PC-3 (cell line): ENCODE measurements at regions not wholly inside any gene's neighbourhood (a gene's known extent, or its start where the extent isn't known, plus 50 kb on each side); places are given as distances from the start of the nearest gene placed in this dataset.

Experiments
- ATAC-seq: fragments of 200-7000 bp; cut with Tn5 transposase; 2 replicates; pipeline ENCODE4 v1.9.1; 2020; ENCODE audit warnings: mild to moderate bottlenecking, moderate library complexity
- BruUV-seq: library from RNA; stranded (reverse); fragments of 400-500 nt; replicated peaks from 2 replicates; lab custom pipeline; 2021; lab: Mats Ljungman, UMichigan
- CTCF ChIA-PET: fragments of 300-600 bp; sonication (Branson Sonifier 250); formaldehyde crosslinking; loops from one replicate; lab custom pipeline; 2022; ENCODE audit warnings: antibody characterized with exemption; lab: Charles Lee
- POLR2A ChIA-PET: fragments of 300-600 bp; sonication (Branson Sonifier 250); formaldehyde crosslinking; loops from one replicate; lab custom pipeline; 2022; ENCODE audit warnings: antibody characterized with exemption; ENCODE audit not compliant: unreplicated experiment; lab: Charles Lee
- DNase-seq: peaks from one replicate; pipeline ENCODE4 v3.0.0-alpha.2; 2015
- H2AFZ ChIP-seq: fragments of 300-600 bp; sonication (generic); 2 replicates; pipeline ENCODE4 v1.6.0; 2016; ENCODE audit warnings: antibody characterized with exemption, low read length
- H3F3A ChIP-seq: fragments of 300-600 bp; sonication (generic); one replicate; pipeline ENCODE4 v1.6.0; 2017; ENCODE audit warnings: antibody characterized with exemption, low read length, control low read depth, mild to moderate bottlenecking; ENCODE audit not compliant: unreplicated experiment
- H3K27ac ChIP-seq: fragments of 300-600 bp; sonication (generic); 2 replicates; pipeline ENCODE4 v1.5.1; 2016; ENCODE audit warnings: mild to moderate bottlenecking, low read length
- H3K27me3 ChIP-seq: fragments of 300-600 bp; sonication (generic); 2 replicates; pipeline ENCODE4 v1.6.1; 2016; ENCODE audit warnings: low read length, mixed read lengths
- H3K36me3 ChIP-seq: fragments of 300-600 bp; sonication (generic); 2 replicates; pipeline ENCODE4 v1.6.1; 2016; ENCODE audit warnings: low read depth, mixed run types, low read length, mixed read lengths
- H3K4me1 ChIP-seq: fragments of 300-600 bp; sonication (generic); 2 replicates; pipeline ENCODE4 v1.5.1; 2016; ENCODE audit warnings: low read length; ENCODE audit not compliant: insufficient read depth
- H3K4me2 ChIP-seq: fragments of 300-600 bp; sonication (generic); 2 replicates; pipeline ENCODE4 v1.6.0; 2016; ENCODE audit warnings: low read length
- H3K4me3 ChIP-seq: fragments of 300-600 bp; sonication (generic); 2 replicates; pipeline ENCODE4 v1.5.1; 2016; ENCODE audit warnings: mild to moderate bottlenecking, low read length, mixed read lengths
- H3K79me2 ChIP-seq: fragments of 300-600 bp; sonication (generic); 2 replicates; pipeline ENCODE4 v1.6.1; 2017; ENCODE audit warnings: low read length, mixed read lengths
- H3K9ac ChIP-seq: fragments of 300-600 bp; sonication (generic); 2 replicates; pipeline ENCODE4 v1.6.0; 2016; ENCODE audit warnings: mild to moderate bottlenecking, low read length
- H3K9me2 ChIP-seq: fragments of 300-600 bp; sonication (generic); replicated peaks from 2 replicates; pipeline ENCODE4 v1.6.1; 2016; ENCODE audit warnings: mixed run types, low read length, mixed read lengths
- H3K9me3 ChIP-seq: fragments of 300-600 bp; sonication (generic); 2 replicates; pipeline ENCODE4 v1.6.1; 2016; ENCODE audit warnings: low read length, mixed read lengths
- H4K20me1 ChIP-seq: fragments of 300-600 bp; sonication (generic); 2 replicates; pipeline ENCODE4 v1.6.1; 2016; ENCODE audit warnings: low read length, mixed read lengths
- CTCF ChIP-seq: fragments of 300-600 bp; sonication (generic); conservative IDR thresholded peaks from 2 replicates; pipeline ENCODE4 v1.5.1; 2017; ENCODE audit warnings: antibody characterized with exemption, low read depth, mild to moderate bottlenecking, low read length
- EZH2 ChIP-seq: fragments of 300-600 bp; sonication (generic); IDR thresholded peaks from one replicate; pipeline ENCODE4 v1.6.1; 2017; ENCODE audit warnings: antibody characterized with exemption, mild to moderate bottlenecking, low read length; ENCODE audit not compliant: unreplicated experiment
- EZH2phosphoT487 ChIP-seq: fragments of 300-600 bp; sonication (generic); IDR thresholded peaks from 2 replicates; pipeline ENCODE4 v1.6.1; 2018; ENCODE audit warnings: mild to moderate bottlenecking, antibody characterized with exemption, low read length, borderline replicate concordance
- intact Hi-C: fragments of 100-400 bp; cut with micrococcal nuclease; formaldehyde crosslinking; loops from 2 replicates; pipeline ENCODE4 v1.9.0; 2023

GRCh38 chr3:72441284-72441994, 406.8 kb downstream of the SHQ1 start:
- Histone ChIP-seq H3K79me2 (peaks cover 100% of the 10 kb centered on the region), H3K27ac (no peak overlapping the region), H3K4me2 (no peak overlapping the region), H4K20me1 (peaks cover 86% of the 10 kb centered on the region), H3K27me3 (no peaks in the 10 kb centered on the region), H2AFZ (no peak overlapping the region), H3K9me3 (no peaks in the 10 kb centered on the region), H3K9me2 (no peaks in the 10 kb centered on the region), H3K4me3 (no peak overlapping the region), H3K9ac (no peak overlapping the region), H3K4me1 (peaks cover 23% of the 10 kb centered on the region), H3F3A (no peaks in the 10 kb centered on the region), H3K36me3 (peaks cover 24% of the 10 kb centered on the region; the same call in 1 of the 2 replicates)
- ATAC-seq (peak; percentile 70), DNase-seq (peak; percentile 9)
- no peak for TF ChIP-seq CTCF
- TF ChIP-seq EZH2: no peak
- TF ChIP-seq EZH2phosphoT487: no peak
- no TSS peak for BruUV-seq
- intact Hi-C loops: loop anchor here (10.0 kb wide), 3 partner anchors 247 to 487 kb away; no protein-coding TSS in a partner anchor
- CTCF ChIA-PET: no interaction called here
- POLR2A ChIA-PET: no interaction called here

- ChIA-PET CTCF (no interaction called here), POLR2A (no interaction called here)
- H3F3A ChIP-seq: no peaks in the 10 kb centered on the region
- no peaks in the 10 kb centered on the region for H3K27me3 ChIP-seq
- H3K36me3 ChIP-seq: peaks cover 24% of the 10 kb centered on the region; the same call in 1 of the 2 replicates
- no peak overlapping the region for H3K4me3 ChIP-seq
- H3K4me1 ChIP-seq: peaks cover 23% of the 10 kb centered on the region
- no peak overlapping the region for H3K4me2 ChIP-seq
- no peak overlapping the region for H3K27ac ChIP-seq
- H2AFZ ChIP-seq: no peak overlapping the region
- peaks cover 100% of the 10 kb centered on the region for H3K79me2 ChIP-seq
- no peak for TF ChIP-seq EZH2phosphoT487
- ATAC-seq (no peak), DNase-seq (no peak)
- H3K9me2 ChIP-seq: no peaks in the 10 kb centered on the region
- intact Hi-C loops: loop anchor here (10.0 kb wide), 3 partner anchors 246 to 486 kb away; no protein-coding TSS in a partner anchor
- H3K9me3 ChIP-seq: no peaks in the 10 kb centered on the region
- no TSS peak for BruUV-seq
- H3K9ac ChIP-seq: no peak overlapping the region
- peaks cover 77% of the 10 kb centered on the region for H4K20me1 ChIP-seq
Observed at GRCh38 chr3:72440491-72440890, 407.8 kb downstream of the SHQ1 start.

GRCh38 chr3:72439321-72440183, 408.7 kb downstream of the SHQ1 start:
- TF ChIP-seq EZH2phosphoT487 (no peak), CTCF (no peak), EZH2 (no peak)
- intact Hi-C loops: loop anchor here (10.0 kb wide), 3 partner anchors 245 to 485 kb away; no protein-coding TSS in a partner anchor
- Histone ChIP-seq H3K79me2 (peaks cover 100% of the 10 kb centered on the region), H3K9ac (no peak overlapping the region), H4K20me1 (peaks cover 70% of the 10 kb centered on the region), H3K9me3 (no peaks in the 10 kb centered on the region), H3F3A (no peaks in the 10 kb centered on the region), H3K36me3 (peaks cover 24% of the 10 kb centered on the region; the same call in 1 of the 2 replicates), H3K27ac (no peak overlapping the region), H2AFZ (no peak overlapping the region), H3K9me2 (no peaks in the 10 kb centered on the region), H3K4me1 (peaks cover 20% of the 10 kb centered on the region), H3K4me2 (no peak overlapping the region), H3K27me3 (no peaks in the 10 kb centered on the region), H3K4me3 (no peak overlapping the region)
- CTCF ChIA-PET: no interaction called here
- POLR2A ChIA-PET: no interaction called here
- DNase-seq (no peak), ATAC-seq (no peak)
- no TSS peak for BruUV-seq
